ENCODE measurements at regions not wholly inside any gene's neighbourhood (a gene's known extent, or its start where the extent isn't known, plus 50 kb on each side); places are given as distances from the start of the nearest gene placed in this dataset.
A peak's percentile ranks its signal among the peaks of the same experiment; 100 is the strongest.

GRCh38 chr12:65660096-65660495 is 164.2 kb upstream of the HMGA2 start:
- no peak for TF ChIP-seq NFRKB (IDR thresholded peaks at IDR 0.05; ENCODE audit: low read depth)
- no peak for TF ChIP-seq LCOR (CRISPR knock-in tag; IDR thresholded peaks at IDR 0.05)
- no peak for TF ChIP-seq ZNF695 (CRISPR knock-in tag; IDR thresholded peaks at IDR 0.05)
- TF ChIP-seq ZNF23 (CRISPR knock-in tag; IDR thresholded peaks at IDR 0.05) = no peak
- TF ChIP-seq, protein P1, sequence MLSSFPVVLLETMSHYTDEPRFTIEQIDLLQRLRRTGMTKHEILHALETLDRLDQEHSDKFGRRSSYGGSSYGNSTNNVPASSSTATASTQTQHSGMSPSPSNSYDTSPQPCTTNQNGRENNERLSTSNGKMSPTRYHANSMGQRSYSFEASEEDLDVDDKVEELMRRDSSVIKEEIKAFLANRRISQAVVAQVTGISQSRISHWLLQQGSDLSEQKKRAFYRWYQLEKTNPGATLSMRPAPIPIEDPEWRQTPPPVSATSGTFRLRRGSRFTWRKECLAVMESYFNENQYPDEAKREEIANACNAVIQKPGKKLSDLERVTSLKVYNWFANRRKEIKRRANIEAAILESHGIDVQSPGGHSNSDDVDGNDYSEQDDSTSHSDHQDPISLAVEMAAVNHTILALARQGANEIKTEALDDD (IDR thresholded peaks at IDR 0.05) = peak; percentile 70
- no peak for TF ChIP-seq ZNF507 (tag; conservative IDR thresholded peaks at IDR 0.05)
- Histone ChIP-seq H3K9me1 (ENCODE audit: control insufficient read depth, insufficient read depth, low read length) (no peaks in the 10 kb centered on the region), H2AFZ (ENCODE audit: low read depth, low read length) (peak overlapping the region; percentile 38; the same call in 1 of the 2 replicates), H3K27me3 (ENCODE audit: control insufficient read depth in 2 of 2, insufficient read depth in 2 of 2, low read length in 2 of 2) (no peaks in the 10 kb centered on the region), H3K9me3 (replicated peaks; ENCODE audit: control insufficient read depth, insufficient read depth, low read depth, low read length) (no peaks in the 10 kb centered on the region), H3K27ac (ENCODE audit: extremely low read depth, low read depth, low read length) (no peak overlapping the region), H4K20me1 (replicated peaks; ENCODE audit: control insufficient read depth, insufficient read depth, low read length) (no peaks in the 10 kb centered on the region), H3K79me2 (ENCODE audit: control insufficient read depth, insufficient read depth, low read length) (no peaks in the 10 kb centered on the region), H3K4me3 (no peak overlapping the region), H3K4me1 (replicated peaks in 1 of 2; ENCODE audit: control insufficient read depth in 2 of 2, insufficient read depth in 2 of 2, low read length in 2 of 2) (peaks cover 0 to 42% of the 10 kb centered on the region in 2 experiments; a peak in 3 of 5 replicates), H3K36me3 (ENCODE audit: control insufficient read depth, insufficient read depth, low read length) (no peaks in the 10 kb centered on the region), H3K4me2 (ENCODE audit: insufficient read depth, low read length) (no peak overlapping the region), H3K9ac (ENCODE audit: insufficient read depth in 1 of 2, low read depth in 2 of 2, low read length in 2 of 2) (no peak overlapping the region)
- intact Hi-C loops (cut with micrococcal nuclease) (no loop called here), in situ Hi-C loops (cut with MboI) (no loop called here)
- ATAC-seq (no peak), DNase-seq (ENCODE audit: extremely low read depth in 1 of 4, low spot score in 3 of 4) (no peak), FAIRE-seq (no peak)
- WGBS (ENCODE audit: insufficient coverage, low coverage, missing lambda C conversion rate) = 19% methylated on average over 4 of the region's 4 CpGs
- ChIA-PET POLR2A (no interaction called here), CTCF (ENCODE audit: low intra/inter-chr PET ratio) (no interaction called here)
- no TSS peak for BruUV-seq (replicated peaks)

- intact Hi-C loops (cut with micrococcal nuclease) (no loop called here), in situ Hi-C loops (cut with MboI) (no loop called here)
- Histone ChIP-seq H3K4me3 (no peak overlapping the region), H3K79me2 (ENCODE audit: control insufficient read depth, insufficient read depth, low read length) (no peaks in the 10 kb centered on the region), H4K20me1 (replicated peaks; ENCODE audit: control insufficient read depth, insufficient read depth, low read length) (no peaks in the 10 kb centered on the region), H3K4me1 (replicated peaks in 1 of 2; ENCODE audit: control insufficient read depth in 2 of 2, insufficient read depth in 2 of 2, low read length in 2 of 2) (peaks cover 0 to 41% of the 10 kb centered on the region in 2 experiments; a peak in 3 of 5 replicates), H3K4me2 (ENCODE audit: insufficient read depth, low read length) (no peak overlapping the region), H3K27ac (ENCODE audit: extremely low read depth, low read depth, low read length) (no peak overlapping the region), H3K36me3 (ENCODE audit: control insufficient read depth, insufficient read depth, low read length) (no peaks in the 10 kb centered on the region), H3K27me3 (ENCODE audit: control insufficient read depth in 2 of 2, insufficient read depth in 2 of 2, low read length in 2 of 2) (no peaks in the 10 kb centered on the region), H3K9ac (ENCODE audit: insufficient read depth in 1 of 2, low read depth in 2 of 2, low read length in 2 of 2) (no peak overlapping the region), H2AFZ (ENCODE audit: low read depth, low read length) (no peak overlapping the region), H3K9me1 (ENCODE audit: control insufficient read depth, insufficient read depth, low read length) (no peaks in the 10 kb centered on the region), H3K9me3 (replicated peaks; ENCODE audit: control insufficient read depth, insufficient read depth, low read depth, low read length) (no peaks in the 10 kb centered on the region)
- ChIA-PET CTCF (ENCODE audit: low intra/inter-chr PET ratio) (no interaction called here), POLR2A (no interaction called here)
- no peak for FAIRE-seq
- no TSS peak for BruUV-seq (replicated peaks)
- whole genome bisulfite sequencing (ENCODE audit: insufficient coverage, low coverage, missing lambda C conversion rate) = 47% methylated on average over 7 of the region's 7 CpGs
- ATAC-seq = no peak
- DNase-seq (ENCODE audit: extremely low read depth in 1 of 4, low spot score in 3 of 4) = no peak
- TF ChIP-seq CREM (IDR thresholded peaks at IDR 0.05; ENCODE audit: low read depth) (no peak), DMBX1 (CRISPR knock-in tag; IDR thresholded peaks at IDR 0.05; ENCODE audit: borderline replicate concordance) (no peak), TEAD4 (IDR thresholded peaks at IDR 0.05; ENCODE audit: low read length) (no peak), TEAD4 (CRISPR knock-in tag; IDR thresholded peaks at IDR 0.05; ENCODE audit: borderline replicate concordance) (no peak), CBFA2T2 (conservative IDR thresholded peaks at IDR 0.05) (no peak), SMC3 (conservative IDR thresholded peaks at IDR 0.05; ENCODE audit: insufficient read depth, low read depth, low read length) (no peak), NR1H2 (CRISPR knock-in tag; IDR thresholded peaks at IDR 0.05) (no peak), JUN (IDR thresholded peaks at IDR 0.05; ENCODE audit: borderline replicate concordance, low read depth, low read length) (no peak), JUN (CRISPR knock-in tag; IDR thresholded peaks at IDR 0.05; ENCODE audit: borderline replicate concordance) (no peak), RBBP5 (IDR thresholded peaks at IDR 0.05; ENCODE audit: borderline replicate concordance, insufficient read depth, low read length, poor library complexity, severe bottlenecking) (no peak), MAZ (CRISPR knock-in tag; conservative IDR thresholded peaks at IDR 0.05 in 1 of 2, IDR thresholded peaks at IDR 0.05 in 1 of 2) (no peak)
- TF ChIP-seq, protein P2, sequence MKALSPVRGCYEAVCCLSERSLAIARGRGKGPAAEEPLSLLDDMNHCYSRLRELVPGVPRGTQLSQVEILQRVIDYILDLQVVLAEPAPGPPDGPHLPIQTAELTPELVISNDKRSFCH (CRISPR knock-in tag; IDR thresholded peaks at IDR 0.05) = no peak
- TF ChIP-seq, protein P2 (tag; IDR thresholded peaks at IDR 0.05) = no peak
These were observed 163.4 kb upstream of the HMGA2 start for GRCh38 chr12:65660836-65661235.
